ENCODE measurements at regions not wholly inside any gene's neighbourhood (a gene's known extent, or its start where the extent isn't known, plus 50 kb on each side); places are given as distances from the start of the nearest gene placed in this dataset.

DNA sequence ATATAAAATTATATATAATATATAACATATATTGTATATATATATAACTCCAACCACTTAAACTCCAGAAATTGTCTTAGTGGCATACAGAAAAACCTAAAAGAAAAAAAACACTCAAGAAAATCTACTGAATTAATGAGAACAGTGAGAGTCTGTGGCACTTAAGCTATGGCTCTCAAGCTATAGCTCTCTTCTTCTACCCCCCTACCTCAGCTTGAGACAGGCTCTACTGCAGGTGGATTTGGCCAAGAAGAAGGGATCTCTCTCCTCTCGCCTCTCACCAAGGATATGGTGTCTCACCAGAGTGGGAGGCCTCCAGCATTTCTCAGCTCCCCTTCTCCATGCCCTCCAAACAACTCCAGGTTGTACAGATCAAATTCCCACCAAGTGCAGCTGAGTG lies 64.5 kb upstream of the DAB2 start:
- Histone ChIP-seq H3K9me3 (ENCODE audit: control insufficient read depth, low read depth, low read length) (peaks cover 7% of the 10 kb centered on the region), H3K27me3 (ENCODE audit: control insufficient read depth, insufficient read depth, low read length) (no peaks in the 10 kb centered on the region), H3K27ac (ENCODE audit: low read length) (no peak overlapping the region), H3K4me3 (ENCODE audit: low read length) (no peak overlapping the region), H3K4me1 (ENCODE audit: control insufficient read depth, insufficient read depth, low read length) (no peaks in the 10 kb centered on the region), H3K36me3 (ENCODE audit: control insufficient read depth, insufficient read depth, low read length) (no peaks in the 10 kb centered on the region)
- DNase-seq: no peak
- no CpG with 5 or more reads among the region's 1 CpG for WGBS (ENCODE audit: insufficient coverage, low lambda C conversion rate)

DNA sequence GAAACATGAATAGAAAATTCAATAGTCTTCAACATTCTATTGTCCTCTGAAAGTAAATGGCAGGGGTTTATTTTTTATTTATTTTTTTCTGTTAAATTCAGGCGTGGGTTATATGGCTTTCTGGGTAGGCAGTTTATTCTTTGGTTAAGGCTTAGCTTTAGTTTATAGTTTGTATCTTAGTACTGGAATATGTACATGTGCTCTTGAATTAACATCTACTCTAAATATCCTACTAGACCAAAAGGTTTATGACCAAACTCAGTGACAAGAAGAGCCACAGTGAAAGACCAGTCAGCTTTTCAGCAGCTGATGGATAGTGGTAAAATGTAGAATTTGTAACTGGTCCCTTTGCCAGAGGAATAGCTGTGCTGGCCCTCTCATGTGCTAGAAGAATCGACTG lies 62.0 kb upstream of the DAB2 start:
- H3K27me3 ChIP-seq (ENCODE audit: control insufficient read depth, insufficient read depth, low read length): no peaks in the 10 kb centered on the region
- DNase-seq: no peak
- H3K36me3 ChIP-seq (ENCODE audit: control insufficient read depth, insufficient read depth, low read length): no peaks in the 10 kb centered on the region
- peaks cover 7% of the 10 kb centered on the region for H3K9me3 ChIP-seq (ENCODE audit: control insufficient read depth, low read depth, low read length)
- WGBS (ENCODE audit: insufficient coverage, low lambda C conversion rate): 83% methylated on average over 1 of the region's 2 CpGs
- no peak overlapping the region for H3K27ac ChIP-seq (ENCODE audit: low read length)
- H3K4me3 ChIP-seq (ENCODE audit: low read length): no peak overlapping the region
- H3K4me1 ChIP-seq (ENCODE audit: control insufficient read depth, insufficient read depth, low read length): no peaks in the 10 kb centered on the region

DNA sequence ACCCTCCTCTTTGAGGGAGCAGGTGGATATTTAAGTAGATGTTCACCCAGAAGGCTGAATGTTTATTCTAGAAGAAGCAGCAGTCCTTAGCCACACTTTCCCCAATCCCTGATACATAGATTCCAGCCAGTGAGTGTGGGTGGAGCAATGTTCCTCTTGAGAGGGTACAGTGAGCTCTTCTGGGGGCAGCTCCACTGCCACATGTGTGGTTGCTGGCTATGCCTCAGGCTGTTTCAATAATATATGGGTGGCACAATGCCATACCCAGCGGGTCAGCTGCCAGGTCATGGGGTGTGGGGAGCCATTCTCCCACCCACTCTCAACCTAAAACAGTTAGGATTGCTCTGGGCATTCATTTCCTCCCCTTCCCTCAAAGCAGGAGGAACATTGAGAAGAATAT lies 61.6 kb upstream of the DAB2 start:
- peaks cover 7% of the 10 kb centered on the region for H3K9me3 ChIP-seq (ENCODE audit: control insufficient read depth, low read depth, low read length)
- no peaks in the 10 kb centered on the region for H3K36me3 ChIP-seq (ENCODE audit: control insufficient read depth, insufficient read depth, low read length)
- H3K4me1 ChIP-seq (ENCODE audit: control insufficient read depth, insufficient read depth, low read length): no peaks in the 10 kb centered on the region
- H3K27me3 ChIP-seq (ENCODE audit: control insufficient read depth, insufficient read depth, low read length): no peaks in the 10 kb centered on the region
- H3K4me3 ChIP-seq (ENCODE audit: low read length): no peak overlapping the region
- no CpG with 5 or more reads among the region's 1 CpG for WGBS (ENCODE audit: insufficient coverage, low lambda C conversion rate)
- H3K27ac ChIP-seq (ENCODE audit: low read length): no peak overlapping the region
- DNase-seq: no peak

DNA sequence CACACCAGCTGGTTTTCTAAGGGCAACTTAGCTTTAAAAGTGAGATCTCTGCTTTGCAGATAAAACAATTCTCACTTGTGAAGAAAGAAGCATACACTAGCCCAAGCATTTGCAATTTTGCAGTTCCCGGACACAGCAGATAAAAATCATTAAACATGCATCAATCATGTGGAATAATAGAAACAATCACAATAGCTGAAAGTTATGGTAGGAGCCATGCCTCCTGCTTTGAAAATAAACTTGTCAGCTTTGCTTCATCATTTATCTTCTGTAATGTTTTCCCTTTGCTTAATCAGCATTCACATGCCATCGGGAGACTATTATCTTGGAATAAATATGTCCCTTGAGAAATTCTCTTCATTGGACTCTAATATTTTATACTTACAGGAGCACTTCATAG lies 60.3 kb upstream of the DAB2 start:
- Histone ChIP-seq H3K36me3 (ENCODE audit: control insufficient read depth, insufficient read depth, low read length) (no peaks in the 10 kb centered on the region), H3K27ac (ENCODE audit: low read length) (no peak overlapping the region), H3K4me3 (ENCODE audit: low read length) (no peak overlapping the region), H3K4me1 (ENCODE audit: control insufficient read depth, insufficient read depth, low read length) (no peaks in the 10 kb centered on the region), H3K27me3 (ENCODE audit: control insufficient read depth, insufficient read depth, low read length) (no peaks in the 10 kb centered on the region), H3K9me3 (ENCODE audit: control insufficient read depth, low read depth, low read length) (no peaks in the 10 kb centered on the region)
- 40% methylated on average over 1 of the region's 2 CpGs for WGBS (ENCODE audit: insufficient coverage, low lambda C conversion rate)
- DNase-seq: no peak

DNA sequence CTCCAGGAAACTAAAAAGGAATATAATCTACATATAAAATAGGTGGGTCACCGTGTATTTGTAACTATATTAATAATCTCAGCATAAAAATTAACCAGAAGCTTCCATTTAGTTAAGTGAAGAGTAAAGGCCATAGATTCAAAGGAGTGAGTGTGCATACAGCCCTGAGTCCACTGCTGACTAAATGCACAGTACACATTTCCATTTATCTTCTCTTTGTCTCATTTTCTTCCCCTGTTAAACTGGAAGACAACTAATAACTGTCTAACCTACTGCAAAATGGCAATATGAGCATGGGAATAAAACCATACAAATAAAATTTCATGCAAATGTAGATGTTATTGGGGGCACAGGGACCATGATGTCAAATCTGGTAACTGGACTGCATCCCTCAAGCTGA lies 59.9 kb upstream of the DAB2 start:
- Histone ChIP-seq H3K27me3 (ENCODE audit: control insufficient read depth, insufficient read depth, low read length) (no peaks in the 10 kb centered on the region), H3K4me3 (ENCODE audit: low read length) (no peak overlapping the region), H3K9me3 (ENCODE audit: control insufficient read depth, low read depth, low read length) (no peaks in the 10 kb centered on the region), H3K36me3 (ENCODE audit: control insufficient read depth, insufficient read depth, low read length) (no peaks in the 10 kb centered on the region), H3K27ac (ENCODE audit: low read length) (no peak overlapping the region), H3K4me1 (ENCODE audit: control insufficient read depth, insufficient read depth, low read length) (no peaks in the 10 kb centered on the region)
- WGBS (ENCODE audit: insufficient coverage, low lambda C conversion rate): no CpG with 5 or more reads among the region's 1 CpG
- no peak for DNase-seq

DNA sequence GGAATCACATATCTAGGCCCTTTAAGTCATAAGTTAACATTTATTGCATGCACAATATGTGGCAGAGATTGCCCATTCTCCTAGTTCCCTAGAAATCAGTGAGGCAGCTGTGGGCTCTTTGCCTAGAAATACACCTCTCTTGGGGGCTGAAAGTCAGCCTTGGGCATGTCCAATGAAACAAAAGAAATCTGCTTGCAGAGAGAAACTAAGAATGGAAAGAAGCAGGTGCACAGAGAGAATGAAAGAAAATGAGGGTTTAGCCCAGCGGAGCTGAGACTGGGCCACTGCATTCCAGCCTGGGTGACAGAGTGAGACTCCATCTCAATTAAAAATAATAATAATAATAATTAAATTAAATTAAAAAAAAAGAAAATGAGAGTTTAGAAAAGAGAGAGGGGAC lies 57.3 kb upstream of the DAB2 start:
- H3K36me3 ChIP-seq (ENCODE audit: control insufficient read depth, insufficient read depth, low read length): no peaks in the 10 kb centered on the region
- no peak for DNase-seq
- 100% methylated on average over 1 of the region's 1 CpG for WGBS (ENCODE audit: insufficient coverage, low lambda C conversion rate)

DNA sequence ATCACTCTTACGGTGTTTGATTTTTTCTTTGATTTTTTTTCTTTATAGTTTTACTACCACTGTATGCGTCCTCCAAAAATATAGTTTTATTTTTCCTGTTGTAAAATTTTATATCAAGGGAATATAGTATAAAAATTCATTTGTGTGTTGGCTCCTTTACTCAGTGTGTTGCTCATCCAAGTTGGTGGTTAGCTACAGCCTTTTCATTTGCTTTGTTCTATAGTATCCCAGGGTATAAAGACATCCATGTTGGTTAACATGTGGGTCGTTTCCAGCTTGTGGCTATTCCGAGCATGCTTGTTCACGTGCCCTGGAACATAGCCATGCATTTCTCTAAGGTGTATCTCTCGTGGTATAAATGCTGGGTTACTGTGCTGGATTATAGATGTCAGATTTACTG lies 54.8 kb upstream of the DAB2 start:
- Histone ChIP-seq H3K4me1 (ENCODE audit: control insufficient read depth, insufficient read depth, low read length) (no peaks in the 10 kb centered on the region), H3K9me3 (ENCODE audit: control insufficient read depth, low read depth, low read length) (no peaks in the 10 kb centered on the region), H3K27me3 (ENCODE audit: control insufficient read depth, insufficient read depth, low read length) (no peaks in the 10 kb centered on the region), H3K27ac (ENCODE audit: low read length) (no peak overlapping the region), H3K36me3 (ENCODE audit: control insufficient read depth, insufficient read depth, low read length) (no peaks in the 10 kb centered on the region), H3K4me3 (ENCODE audit: low read length) (no peak overlapping the region)
- WGBS (ENCODE audit: insufficient coverage, low lambda C conversion rate): 100% methylated on average over 1 of the region's 6 CpGs
- no peak for DNase-seq

More for the DNA sequence above, 57.3 kb upstream of the DAB2 start:
- Histone ChIP-seq H3K9me3 (ENCODE audit: control insufficient read depth, low read depth, low read length) (no peaks in the 10 kb centered on the region), H3K27ac (ENCODE audit: low read length) (no peak overlapping the region), H3K4me1 (ENCODE audit: control insufficient read depth, insufficient read depth, low read length) (no peaks in the 10 kb centered on the region), H3K27me3 (ENCODE audit: control insufficient read depth, insufficient read depth, low read length) (no peaks in the 10 kb centered on the region), H3K4me3 (ENCODE audit: low read length) (no peak overlapping the region)

DNA sequence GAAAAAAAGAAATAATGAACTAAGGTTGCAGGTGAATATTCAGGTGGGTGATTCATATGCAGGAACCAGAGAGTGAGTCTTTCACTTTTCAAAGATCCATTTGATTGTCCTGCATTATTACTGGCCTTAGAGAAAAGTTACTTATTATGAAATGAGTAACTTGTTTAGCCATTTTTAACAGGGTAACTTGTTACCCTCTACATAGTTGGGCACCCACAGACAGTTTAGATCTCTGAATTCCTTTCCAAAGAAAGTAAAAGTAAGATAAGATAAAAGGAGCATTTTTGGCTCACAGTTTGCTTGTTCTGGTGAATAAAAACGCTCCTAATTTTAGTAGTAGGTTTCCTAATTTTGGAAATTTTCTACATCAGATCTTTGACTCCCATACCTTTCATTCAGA lies 54.1 kb upstream of the DAB2 start:
- Histone ChIP-seq H3K27ac (ENCODE audit: low read length) (no peak overlapping the region), H3K4me3 (ENCODE audit: low read length) (no peak overlapping the region), H3K36me3 (ENCODE audit: control insufficient read depth, insufficient read depth, low read length) (no peaks in the 10 kb centered on the region), H3K9me3 (ENCODE audit: control insufficient read depth, low read depth, low read length) (no peaks in the 10 kb centered on the region), H3K27me3 (ENCODE audit: control insufficient read depth, insufficient read depth, low read length) (no peaks in the 10 kb centered on the region), H3K4me1 (ENCODE audit: control insufficient read depth, insufficient read depth, low read length) (no peaks in the 10 kb centered on the region)
- DNase-seq: no peak
- WGBS (ENCODE audit: insufficient coverage, low lambda C conversion rate): 0% methylated on average over 1 of the region's 1 CpG

DNA sequence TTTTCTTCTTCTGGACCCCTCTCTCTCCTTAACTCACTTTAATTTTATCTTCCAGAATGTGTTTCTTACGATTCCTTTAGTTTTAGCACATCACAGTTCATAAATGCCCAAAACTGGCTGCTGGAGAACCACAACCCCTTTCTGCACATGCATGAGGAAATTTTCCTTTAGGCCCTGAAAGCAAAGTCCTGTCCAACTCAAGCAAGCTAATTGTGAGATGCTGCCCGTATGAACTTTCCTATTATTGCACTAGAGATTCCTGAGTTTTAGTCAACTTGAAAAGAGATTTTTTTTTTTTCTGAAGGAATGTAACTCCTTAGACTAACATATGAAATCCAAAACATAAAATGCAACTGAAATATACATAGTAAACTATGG lies 52.1 kb upstream of the DAB2 start:
- WGBS (ENCODE audit: insufficient coverage, low lambda C conversion rate): 89% methylated on average over 1 of the region's 2 CpGs
- Histone ChIP-seq H3K4me1 (ENCODE audit: control insufficient read depth, insufficient read depth, low read length) (no peaks in the 10 kb centered on the region), H3K36me3 (ENCODE audit: control insufficient read depth, insufficient read depth, low read length) (no peaks in the 10 kb centered on the region), H3K9me3 (ENCODE audit: control insufficient read depth, low read depth, low read length) (no peaks in the 10 kb centered on the region), H3K27me3 (ENCODE audit: control insufficient read depth, insufficient read depth, low read length) (no peaks in the 10 kb centered on the region), H3K4me3 (ENCODE audit: low read length) (no peak overlapping the region), H3K27ac (ENCODE audit: low read length) (no peak overlapping the region)
- DNase-seq: no peak

DNA sequence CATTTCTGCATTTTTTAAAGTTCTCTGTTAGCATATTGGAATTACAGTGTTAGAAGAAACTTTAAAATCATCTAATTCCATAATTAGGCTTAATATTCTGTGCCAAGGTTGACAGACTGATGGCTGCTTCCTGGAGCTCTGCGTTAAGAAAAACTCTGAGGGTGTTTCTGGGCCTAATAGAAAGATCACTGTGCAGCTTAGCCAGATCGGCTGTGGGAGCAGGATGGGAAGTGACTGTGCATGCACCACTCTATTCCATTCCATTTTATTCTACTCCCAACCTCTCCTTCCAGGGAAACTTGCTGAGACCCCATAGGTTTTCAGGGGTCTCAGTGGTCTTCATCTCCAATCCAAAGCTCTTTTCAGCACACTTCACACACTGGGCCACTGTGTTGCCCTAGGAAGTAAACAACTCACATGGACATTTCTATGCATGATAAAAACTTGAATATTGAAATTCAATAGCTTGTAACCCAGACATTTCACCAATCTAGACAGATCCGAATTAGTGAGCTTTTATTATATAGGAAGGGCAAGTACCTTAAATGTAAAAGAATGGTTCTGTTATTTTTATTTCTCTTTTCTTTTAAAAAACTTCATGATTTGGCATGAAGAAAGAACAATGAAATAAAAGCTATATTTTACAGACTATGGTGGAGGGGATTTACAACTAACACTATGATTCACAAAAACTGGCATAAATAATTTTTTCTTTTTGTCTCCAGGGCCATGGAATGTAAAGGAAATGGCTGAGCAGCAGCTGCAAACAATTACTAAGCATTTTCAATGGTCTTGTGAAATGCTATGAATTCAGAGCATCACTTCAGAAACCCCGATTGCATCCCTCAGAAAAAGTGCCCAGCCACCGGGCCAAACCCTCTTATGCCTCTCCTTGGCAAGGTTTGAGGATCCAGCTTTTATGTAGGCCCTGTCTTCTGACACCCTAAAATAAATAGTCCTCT lies 51.4 kb upstream of the DAB2 start:
- Histone ChIP-seq H3K9me3 (ENCODE audit: control insufficient read depth, low read depth, low read length) (no peaks in the 10 kb centered on the region), H3K27me3 (ENCODE audit: control insufficient read depth, insufficient read depth, low read length) (no peaks in the 10 kb centered on the region), H3K4me1 (ENCODE audit: control insufficient read depth, insufficient read depth, low read length) (no peaks in the 10 kb centered on the region), H3K27ac (ENCODE audit: low read length) (no peak overlapping the region), H3K4me3 (ENCODE audit: low read length) (no peak overlapping the region), H3K36me3 (ENCODE audit: control insufficient read depth, insufficient read depth, low read length) (no peaks in the 10 kb centered on the region)
- DNase-seq: no peak
- whole genome bisulfite sequencing (ENCODE audit: insufficient coverage, low lambda C conversion rate): no CpG with 5 or more reads among the region's 5 CpGs

DNA sequence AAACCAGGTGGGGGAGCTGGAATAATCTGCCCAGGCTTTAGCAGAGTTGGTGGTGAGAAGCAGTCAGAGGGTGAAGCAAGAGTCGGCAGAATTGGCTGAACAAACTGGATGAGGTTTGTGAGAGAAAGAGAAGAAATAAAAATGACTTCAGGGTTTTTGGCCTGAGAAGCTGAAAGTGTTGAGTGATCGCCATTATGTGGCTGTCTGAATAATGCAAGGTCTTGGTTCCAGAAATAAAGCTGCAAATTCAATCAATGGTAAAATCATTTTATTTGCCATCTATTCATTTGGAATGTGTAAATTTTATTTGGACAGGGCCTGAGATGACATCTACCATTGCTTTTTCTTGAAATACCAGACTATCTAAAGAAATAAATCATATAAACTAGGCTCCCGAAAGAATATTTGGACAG lies 50.4 kb upstream of the DAB2 start:
- no peaks in the 10 kb centered on the region for H3K27me3 ChIP-seq (ENCODE audit: control insufficient read depth, insufficient read depth, low read length)
- H3K4me3 ChIP-seq (ENCODE audit: low read length): no peak overlapping the region
- no peak for DNase-seq
- H3K36me3 ChIP-seq (ENCODE audit: control insufficient read depth, insufficient read depth, low read length): no peaks in the 10 kb centered on the region
- no peak overlapping the region for H3K27ac ChIP-seq (ENCODE audit: low read length)
- no peaks in the 10 kb centered on the region for H3K9me3 ChIP-seq (ENCODE audit: control insufficient read depth, low read depth, low read length)
- H3K4me1 ChIP-seq (ENCODE audit: control insufficient read depth, insufficient read depth, low read length): no peaks in the 10 kb centered on the region
- 87% methylated on average over 3 of the region's 3 CpGs for WGBS (ENCODE audit: insufficient coverage, low lambda C conversion rate)

All from large intestine (tissue), 3 donors.